Activated CD4-positive, alpha-beta T cell treated with anti-CD3 and anti-CD28 coated beads, Interleukin-2, Interleukin-4, amounts not matched to agents 100 ng/mL and 50 ng/mL, durations not matched to agents 16 hours and 8 hours (primary cell): ENCODE measurements at regions not wholly inside any gene's neighbourhood (a gene's known extent, or its start where the extent isn't known, plus 50 kb on each side); places are given as distances from the start of the nearest gene placed in this dataset.
"Not testable (repeated sequence)": the region's sequence is repeated elsewhere in the genome, so short reads cannot be mapped to it uniquely, and the experiment has no call there.

Experiments
- DNase-seq: peaks from one replicate; pipeline ENCODE4 v3.0.0-alpha.2; 2020; ENCODE audit warnings: low spot score

DNA sequence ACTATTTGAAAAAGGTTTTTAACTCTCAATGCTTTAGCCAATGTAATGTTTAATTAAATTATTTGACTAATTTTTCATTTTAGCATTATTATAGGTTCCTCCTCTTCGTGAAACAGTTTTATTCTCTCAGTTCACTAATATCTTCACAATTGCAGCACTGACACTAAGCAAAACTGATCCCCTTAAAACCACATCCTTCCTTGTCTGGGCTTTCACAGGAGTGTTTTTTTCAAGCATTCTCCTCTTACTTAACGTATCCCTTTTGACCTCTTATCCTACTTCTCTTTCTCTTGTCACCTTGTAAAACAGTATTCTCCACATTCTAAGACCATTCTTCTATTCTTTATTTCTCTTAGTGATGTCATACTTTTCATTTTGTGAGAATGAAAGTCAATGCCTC is 112.8 kb downstream of the DSC3 start:
- no peak for DNase-seq

DNA sequence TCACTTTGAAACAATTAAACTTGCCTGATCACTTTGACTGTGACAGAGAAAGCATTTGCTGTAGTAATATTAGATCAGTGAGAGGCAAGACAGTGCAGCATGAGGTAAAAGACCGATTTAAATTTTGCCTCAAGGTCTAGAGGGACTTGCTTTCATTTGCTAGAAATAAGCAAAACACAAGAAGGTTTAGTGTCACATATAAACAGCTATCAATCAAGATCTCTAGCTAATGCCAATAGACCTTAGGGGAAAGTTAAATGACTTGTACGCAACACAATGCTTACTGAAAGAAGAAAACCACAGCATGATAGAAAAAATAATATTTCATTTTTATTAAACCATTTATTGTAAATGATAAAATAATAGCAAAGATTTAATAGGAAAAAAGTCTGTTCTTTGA is 113.5 kb downstream of the DSC3 start:
- DNase-seq = no peak

DNA sequence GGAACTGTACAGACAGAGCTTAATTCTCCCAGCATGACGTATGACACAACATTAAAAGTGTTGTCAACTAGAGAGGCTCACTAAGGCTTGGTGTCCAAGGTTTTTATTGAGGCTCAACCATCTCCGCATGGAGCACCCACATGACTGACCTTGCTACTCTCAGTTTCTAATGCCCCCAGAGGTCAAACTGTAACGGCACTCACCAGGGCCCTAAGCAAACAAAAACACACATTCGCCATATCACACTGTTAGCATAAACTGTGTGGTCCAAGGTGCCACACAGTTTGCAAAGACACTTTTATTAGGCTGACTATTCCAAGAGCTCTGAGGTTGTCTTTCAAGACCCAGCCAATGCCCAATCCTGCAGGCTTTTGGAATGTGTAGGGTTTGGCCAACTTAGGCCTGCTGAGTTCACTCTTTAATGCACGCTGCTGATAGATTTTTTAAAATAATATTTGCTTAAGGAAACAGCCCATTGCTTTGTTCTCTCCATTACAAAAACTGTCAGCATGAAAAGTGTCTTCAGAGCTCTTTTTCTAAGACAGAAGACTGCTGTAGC is 114.9 kb downstream of the DSC3 start:
- DNase-seq = no peak

DNA sequence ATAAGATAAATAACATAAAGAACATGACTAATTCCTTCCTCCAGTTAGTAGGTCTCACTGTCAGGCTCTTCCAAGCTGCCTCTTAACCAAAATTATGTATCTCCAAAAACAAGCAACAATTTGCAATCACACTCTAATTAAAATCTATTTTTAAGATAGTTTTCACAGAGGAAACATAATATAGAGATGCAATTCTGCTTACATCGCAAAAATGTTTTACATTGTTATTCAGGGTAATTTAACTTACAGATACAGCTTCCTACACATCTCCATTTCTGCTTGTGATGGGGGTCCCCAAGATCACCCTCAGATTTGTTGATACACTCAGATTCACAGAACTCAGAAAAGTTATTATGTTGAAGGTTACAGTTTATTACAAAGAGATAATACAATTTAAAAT is 115.5 kb downstream of the DSC3 start:
- no peak for DNase-seq

DNA sequence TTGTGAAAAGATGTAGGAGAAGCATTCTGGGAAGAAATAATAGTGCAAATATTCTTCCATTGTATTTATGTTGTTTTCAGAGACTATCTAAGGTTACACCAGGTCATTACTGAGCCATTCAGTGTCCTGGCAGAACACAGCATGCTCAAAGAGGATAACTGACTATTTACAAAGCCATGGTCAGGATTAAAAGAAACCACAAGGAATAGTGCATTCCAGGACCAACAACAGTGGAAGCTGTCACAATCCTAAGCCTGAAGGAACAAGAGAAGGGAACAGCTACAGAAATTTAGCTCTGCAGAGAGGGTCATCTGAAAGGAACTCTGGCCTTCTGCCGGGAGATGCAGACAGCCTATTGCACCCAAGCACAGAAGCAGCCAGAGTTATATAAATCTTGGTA is 116.7 kb downstream of the DSC3 start:
- DNase-seq = no peak

DNA sequence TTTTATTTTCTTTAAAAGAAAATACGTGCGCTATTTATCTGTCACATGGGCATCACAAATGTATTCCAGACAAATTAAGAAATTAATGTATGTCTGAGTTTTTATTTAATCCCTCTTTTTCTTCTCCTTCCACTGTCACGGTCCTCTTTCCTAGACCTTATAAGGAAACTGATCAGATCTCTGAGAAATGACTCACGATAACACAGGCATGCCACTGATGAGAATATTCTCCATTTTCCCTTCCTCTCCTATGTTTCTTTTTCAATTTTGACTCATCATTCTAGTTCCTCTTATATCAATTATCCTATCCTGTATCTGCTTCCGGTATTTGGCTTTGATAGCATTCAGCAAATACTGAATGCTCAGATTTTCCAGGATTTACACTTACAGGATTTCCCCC is 121.8 kb downstream of the DSC3 start:
- no peak for DNase-seq

DNA sequence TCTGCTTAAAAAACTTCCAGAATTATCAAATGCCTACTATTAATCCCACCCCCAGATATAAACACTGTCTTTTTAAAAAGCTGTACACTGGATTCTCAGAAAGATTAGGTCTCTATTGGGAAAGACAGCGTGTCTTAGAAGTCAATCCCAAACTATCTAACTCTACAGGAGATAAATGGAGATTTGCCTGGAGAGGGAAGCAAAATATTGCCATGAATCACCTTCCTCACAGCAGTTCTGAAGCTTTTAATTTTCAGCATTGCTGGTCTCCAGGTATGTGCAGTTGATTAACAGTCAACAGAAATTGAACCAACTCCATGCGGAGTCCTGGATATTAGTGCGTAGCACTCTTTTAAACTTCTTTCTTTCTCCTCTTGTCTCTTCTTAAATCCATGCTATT is 122.2 kb downstream of the DSC3 start:
- DNase-seq = no peak

DNA sequence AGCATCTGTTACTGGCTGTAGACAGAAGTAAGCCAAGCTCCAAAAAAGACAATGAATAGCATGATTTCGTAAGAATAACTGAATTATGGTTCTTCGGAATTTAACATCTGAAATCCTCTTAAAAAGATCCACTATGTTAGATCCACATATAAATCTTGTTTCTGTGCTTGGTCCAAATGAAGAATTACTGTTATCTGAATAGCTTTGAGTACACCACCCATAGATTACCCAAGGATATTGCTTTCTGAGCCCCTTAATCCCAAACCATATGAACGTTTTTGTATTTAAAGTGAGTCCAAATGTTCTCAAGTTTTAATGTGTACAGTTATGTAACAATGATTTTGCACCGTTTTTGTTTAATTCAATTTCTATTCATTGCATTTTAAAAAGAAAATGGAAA is 124.9 kb downstream of the DSC3 start:
- no peak for DNase-seq

DNA sequence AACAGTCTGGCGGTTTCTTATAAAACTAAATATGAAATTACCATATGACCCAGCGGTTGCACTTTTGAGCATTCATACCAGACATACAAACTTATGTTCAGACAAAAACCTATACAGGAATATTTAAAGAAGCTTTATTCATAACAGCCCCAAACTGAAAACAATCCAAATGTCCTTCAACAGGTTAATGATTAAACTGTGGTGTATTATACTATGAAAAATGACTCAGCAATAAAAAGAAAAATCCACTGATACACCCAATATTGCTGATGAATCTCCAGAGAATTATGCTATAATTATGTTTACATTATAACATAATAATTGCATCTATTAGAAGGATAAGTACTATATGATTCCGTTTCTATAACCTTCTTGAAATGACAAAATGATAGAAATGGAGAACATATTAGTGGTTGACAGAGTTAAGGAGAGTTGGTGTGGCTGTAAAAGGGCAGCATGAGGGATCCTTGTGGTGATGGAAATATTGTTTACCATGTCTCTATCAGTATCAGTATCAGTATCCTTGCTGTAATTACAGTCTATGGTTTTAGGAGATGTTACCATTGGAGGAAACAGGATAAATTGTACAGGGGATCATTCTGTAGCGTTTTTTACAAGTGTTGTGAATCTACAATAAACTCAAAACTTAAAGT is 127.1 kb downstream of the DSC3 start:
- DNase-seq = no peak

DNA sequence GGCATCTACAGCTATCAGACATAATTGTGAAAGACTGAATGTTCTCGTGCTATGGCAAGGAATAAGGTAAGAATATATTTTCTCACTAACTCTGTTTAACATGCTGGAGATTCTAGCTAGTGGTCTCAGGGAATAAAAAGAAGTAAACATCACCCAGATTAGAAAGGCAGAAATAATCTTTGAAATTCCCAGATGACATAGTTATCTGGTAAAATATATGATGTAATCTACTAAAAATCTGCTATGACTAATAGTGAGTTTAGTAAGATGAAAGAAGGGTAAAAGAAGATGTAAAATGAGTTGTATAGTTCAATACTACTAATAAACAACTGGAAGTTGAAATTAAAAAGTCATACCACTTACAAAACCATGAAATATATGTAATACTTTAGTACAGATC is 134.2 kb downstream of the DSC3 start:
- no peak for DNase-seq

DNA sequence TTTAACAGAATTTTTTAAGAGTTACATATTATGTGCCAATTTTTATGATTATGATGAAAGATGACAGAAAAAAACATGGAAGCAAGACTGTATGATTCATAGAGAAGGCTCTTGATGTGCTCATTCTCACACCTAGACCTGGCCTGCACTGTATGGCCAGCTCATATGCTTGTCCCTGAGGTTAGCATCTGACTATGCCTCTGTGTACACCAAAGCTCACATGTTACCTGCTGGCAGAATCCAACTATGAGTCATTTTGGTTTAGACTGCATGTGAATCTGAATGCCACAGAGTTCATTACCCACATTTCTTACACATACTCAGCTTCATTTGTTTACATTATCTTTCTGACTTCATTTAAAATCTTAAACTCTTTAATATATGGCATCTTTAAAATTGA is 139.0 kb downstream of the DSC3 start:
- DNase-seq = no peak

DNA sequence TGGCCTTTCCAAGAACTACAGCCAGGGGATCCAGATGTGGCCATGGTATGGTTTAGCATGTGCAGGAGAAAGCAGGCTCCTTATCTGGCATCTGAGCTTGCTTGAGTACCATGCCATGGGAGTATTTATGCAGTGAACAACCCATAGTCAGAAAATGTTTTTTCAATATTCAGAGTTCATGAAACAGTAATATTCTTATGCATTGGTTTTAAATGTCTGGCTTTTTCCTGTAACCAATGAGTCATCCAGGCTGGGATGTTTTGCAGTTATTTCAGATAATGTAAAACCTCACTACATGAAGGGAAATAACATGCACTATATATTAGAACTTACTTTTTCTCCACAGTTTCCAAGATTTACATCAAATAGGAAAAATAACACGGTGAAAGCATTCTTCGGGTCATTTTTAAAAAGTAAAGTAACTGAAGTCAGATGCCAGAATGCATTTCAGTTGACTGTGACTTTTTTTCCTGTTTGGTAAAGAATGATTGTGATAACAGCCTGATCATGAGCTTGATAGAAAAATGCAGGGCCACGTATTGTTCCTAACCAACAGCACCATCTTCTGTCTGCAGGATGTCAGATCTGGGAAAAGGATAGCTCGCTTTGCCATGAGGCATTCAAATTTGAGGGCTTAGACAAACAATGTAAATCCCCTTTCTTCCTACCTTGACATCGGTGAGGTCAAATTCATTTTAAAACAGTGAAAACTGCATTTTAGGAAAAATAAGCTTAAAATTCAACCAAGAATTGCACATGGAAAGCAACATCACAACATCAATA is 152.8 kb downstream of the DSC3 start:
- no peak for DNase-seq

DNA sequence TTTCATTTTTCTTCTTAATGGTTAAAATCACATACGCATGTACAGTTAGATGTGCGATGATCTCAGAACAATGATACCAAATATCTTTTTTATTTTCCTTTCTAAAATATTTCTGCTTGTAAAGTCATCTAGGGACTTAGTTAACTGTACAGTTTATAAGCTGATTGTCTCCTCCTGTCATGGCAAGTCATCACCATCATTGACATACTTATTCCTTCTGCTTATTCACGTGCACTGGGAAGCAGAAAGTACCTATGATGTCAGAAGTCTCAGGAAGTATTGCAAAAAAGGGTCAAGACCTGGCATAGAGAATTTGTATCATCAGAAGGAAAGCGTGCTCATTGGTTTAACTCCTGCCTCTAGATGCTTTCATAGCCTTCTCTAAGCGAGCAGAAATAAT is 154.2 kb downstream of the DSC3 start:
- no peak for DNase-seq

DNA sequence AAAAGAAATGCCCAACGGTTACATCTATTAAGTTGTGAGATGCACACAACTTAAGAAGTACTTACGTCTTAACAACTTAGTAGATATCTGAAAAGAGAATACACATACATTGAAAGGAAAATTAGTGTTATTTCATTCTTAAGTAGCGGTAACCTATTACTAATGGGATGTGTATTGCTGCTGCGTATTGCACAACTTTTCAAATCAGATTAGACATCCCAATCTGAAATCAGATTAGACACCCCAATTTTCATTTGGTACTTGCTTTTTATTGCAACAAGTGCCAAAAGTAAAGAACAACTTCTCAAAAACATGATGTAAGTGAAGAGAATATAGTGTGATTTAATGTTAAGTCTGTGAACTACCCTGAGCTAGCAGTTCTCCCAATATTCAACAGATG is 155.5 kb downstream of the DSC3 start:
- DNase-seq = no peak

DNA sequence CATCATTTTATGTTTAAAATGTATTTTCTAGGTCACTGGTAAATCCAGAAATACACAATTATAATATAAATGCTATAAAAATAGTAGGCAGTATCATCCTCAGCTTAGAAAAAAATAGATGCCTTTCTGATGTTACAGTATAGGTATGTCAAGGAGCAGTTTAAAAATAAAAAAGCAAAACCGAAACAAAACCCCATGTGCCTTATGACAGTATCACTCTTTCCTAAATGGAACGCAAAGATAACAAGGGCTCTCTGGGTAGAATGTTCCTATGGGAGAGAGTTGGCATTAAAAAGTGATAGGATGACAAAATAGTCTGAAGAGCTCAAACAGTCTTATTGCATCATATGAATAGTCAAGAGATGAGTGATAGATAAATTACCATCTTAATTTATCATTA is 172.1 kb downstream of the DSC3 start:
- no peak for DNase-seq

DNA sequence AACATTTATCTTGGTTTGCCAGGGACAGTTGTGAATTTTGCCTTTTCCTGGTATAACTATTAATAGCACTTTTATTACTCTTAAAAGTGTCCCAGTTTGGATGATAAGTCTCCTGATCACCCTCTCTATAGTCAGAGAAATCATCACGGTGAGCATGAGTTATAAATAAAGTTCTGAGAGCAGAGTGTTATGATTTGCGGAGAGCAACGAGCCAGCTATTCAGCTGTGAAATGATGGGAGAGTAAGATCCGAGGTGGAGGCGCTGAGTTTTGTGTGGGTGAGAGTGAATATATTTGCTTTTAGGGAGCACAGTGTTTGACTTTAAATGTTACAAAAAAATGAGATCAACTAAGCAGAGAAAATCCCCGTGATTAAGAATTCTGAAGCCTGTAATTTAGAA is 179.6 kb downstream of the DSC3 start:
- no peak for DNase-seq

DNA sequence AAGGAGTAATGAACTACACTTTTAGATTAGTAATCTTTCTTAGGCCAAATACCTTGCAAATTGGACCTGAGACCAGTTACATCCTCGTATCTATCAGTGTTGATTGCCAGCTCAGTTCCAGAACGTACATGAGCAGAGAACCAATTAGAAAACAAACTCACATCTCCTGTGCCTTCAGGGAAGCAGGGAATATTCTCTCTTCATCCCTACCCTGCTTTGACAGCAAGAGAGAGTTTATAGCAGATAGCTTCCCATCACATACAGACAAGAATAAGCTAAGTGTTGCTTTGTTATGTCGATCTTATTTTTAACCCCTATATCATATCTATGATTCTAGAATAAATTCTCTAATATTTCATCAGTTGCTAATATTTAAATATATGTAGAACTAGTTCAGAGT is 181.8 kb downstream of the DSC3 start:
- DNase-seq = no peak

DNA sequence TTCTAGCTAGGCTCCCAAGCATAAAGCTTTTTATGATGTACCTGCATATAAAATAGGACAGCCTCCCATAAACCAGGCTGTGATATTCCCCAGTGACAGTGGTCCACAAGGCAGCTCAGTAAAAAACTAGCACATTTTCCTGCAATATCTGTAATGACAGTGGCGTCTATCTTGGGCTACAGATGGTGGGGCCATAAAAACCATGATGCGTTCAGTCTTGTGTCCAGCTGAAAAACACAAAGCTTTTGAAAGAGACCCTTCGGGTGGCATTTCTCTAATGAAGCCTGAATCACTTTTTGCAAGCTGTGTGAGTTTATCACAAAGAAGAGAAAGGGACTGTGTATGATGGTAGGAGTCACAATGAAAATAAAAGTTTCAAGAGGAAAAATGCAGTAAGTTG is 183.5 kb downstream of the DSC3 start:
- DNase-seq = no peak

DNA sequence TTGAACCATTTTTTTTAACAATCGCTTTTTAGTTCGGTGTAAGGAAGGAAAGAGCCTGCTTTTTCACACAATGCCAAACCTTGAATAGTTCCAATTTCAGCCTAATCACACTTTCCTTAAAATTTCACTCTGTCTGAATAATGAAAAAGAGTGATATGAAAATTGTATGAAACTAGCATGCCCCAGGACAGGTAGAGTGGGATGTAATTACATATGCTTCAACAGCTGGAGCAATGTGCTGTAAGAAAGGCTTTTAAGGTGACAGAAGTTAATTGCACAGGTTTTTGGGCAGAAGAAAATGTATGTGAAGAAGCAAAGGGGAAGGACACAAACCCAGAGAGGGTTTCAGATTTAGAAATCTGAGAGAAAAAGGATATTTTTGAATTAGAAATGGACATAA is 184.0 kb downstream of the DSC3 start:
- no peak for DNase-seq

DNA sequence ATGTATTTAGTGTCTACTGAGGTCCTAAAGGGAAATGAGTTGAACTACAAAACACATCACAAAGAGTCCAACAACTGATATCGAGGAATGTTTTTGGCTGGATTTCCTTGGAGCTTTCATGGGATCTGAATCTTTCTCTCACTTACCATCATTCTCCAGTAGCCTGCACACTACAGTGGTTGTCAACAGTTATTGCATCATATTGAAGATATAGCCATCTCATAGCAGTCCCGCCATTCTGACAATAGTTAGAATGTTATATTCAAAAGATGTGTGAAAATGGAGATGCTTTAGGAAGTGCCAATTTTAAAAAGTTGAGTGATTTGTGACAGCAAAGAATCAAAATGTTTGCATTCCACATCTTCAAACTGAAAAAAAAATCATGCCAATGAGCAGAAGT is 186.8 kb downstream of the DSC3 start:
- DNase-seq = no peak

DNA sequence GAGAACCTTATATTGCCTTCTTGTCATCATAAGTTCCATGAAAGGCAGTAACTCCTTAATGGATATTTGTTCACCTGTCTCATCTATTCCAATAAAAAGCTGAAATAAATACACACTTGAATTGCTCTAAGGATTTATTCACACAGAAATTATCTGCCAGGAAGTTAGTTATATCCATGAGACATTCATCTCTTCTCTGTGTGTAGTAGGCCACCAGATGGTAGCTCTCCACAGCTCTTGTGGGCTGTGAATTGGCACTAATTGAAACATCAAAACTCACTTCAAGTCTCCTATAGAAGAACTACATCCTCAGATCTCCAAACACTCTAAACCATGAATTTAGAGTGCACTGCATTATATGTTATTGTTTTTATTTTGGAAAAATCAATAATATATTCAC is 189.6 kb downstream of the DSC3 start:
- no peak for DNase-seq

DNA sequence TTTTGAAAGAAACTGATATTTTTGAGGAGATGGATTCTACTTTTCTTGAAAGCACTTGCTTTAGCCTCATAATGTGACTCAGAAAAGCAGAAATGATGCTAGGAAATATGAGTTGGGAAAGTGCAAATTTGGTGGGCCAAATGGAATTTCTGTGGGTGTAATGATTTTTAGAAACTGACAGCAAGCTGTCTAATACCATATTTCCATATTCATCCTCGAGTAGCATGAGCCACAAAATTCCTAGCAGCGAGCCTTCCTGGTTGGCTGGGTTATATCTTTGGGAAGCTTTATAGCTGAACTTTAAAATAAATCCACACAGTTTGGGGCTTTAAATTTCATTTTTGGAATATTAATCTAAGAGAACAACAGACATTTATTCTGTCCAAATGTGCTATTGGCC is 190.0 kb downstream of the DSC3 start:
- DNase-seq = no peak

DNA sequence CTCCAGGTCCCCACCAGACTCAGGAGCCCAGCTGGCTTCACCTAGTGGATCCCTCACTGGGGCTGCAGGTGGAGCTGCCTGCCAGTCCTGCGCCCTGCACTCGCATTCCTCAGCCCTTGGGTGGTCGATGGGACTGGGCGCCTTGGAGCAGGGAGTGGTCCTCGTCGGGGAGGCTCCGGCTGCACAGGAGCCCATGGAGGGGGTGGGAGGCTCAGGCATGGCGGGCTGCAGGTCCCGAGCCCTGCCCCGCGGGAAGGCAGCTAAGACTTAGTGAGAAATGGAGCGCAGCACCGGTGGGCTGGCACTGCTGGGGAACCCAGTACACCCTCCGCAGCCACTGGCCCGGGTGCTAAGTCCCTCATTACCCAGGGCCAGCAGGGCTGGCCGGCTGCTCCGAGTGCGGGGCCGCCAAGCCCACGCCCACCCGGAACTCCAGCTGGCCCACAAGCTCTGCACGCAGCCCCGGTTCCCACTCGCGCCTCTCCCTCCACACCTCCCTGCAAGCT is 203.4 kb downstream of the DSC3 start:
- not testable (repeated sequence) for DNase-seq

DNA sequence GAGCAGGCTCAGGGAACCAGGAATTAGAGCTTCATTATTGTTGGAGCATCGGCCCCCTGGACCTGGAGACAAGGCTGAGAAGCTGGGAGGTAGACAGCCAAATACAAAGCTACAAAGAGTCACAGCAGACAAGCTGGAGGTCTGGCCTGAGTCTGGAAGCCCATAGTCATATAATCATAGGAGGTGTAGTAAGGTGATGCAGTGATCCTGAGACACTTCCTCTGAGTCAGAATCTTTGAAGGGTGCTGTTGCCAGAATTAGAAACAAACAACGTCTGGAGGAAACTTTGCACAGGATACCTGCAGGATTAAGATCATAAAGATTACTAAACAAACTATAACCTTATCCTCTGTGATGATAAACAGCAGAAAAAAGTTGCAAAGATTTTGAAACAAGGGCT is 213.8 kb downstream of the DSC3 start:
- no peak for DNase-seq
